Tibial nerve (tissue), 4 donors: ENCODE measurements at regions not wholly inside any gene's neighbourhood (a gene's known extent, or its start where the extent isn't known, plus 50 kb on each side); places are given as distances from the start of the nearest gene placed in this dataset.

Source experiments
- CTCF ChIP-seq, 5 experiments: fragments of 200-600 bp in 3 of 5; fragments of 450-650 bp in 2 of 5; sonication (generic) in 3 of 5; IDR thresholded peaks; one replicate each; pipeline ENCODE4 v1.5.1; 2016 to 2019; ENCODE audit warnings: antibody characterized with exemption in 5 of 5, mild to moderate bottlenecking in 3 of 5, moderate library complexity in 2 of 5
- EP300 ChIP-seq, 2 donors: sonication (generic); formaldehyde crosslinking; IDR thresholded peaks; one replicate each; pipeline ENCODE4 v1.6.1; 2017; ENCODE audit warnings: antibody characterized with exemption in 2 of 2, mild to moderate bottlenecking in 1 of 2
- POLR2A ChIP-seq, 2 donors: fragments of 450-650 bp; IDR thresholded peaks; one replicate each; pipeline ENCODE4 v1.6.1; 2017; ENCODE audit warnings: antibody characterized with exemption in 2 of 2, mild to moderate bottlenecking in 2 of 2, moderate library complexity in 2 of 2

- no peak for TF ChIP-seq CTCF (IDR thresholded peaks at IDR 0.05)
- TF ChIP-seq POLR2A (IDR thresholded peaks at IDR 0.05) = no peak
- no peak for TF ChIP-seq EP300 (IDR thresholded peaks at IDR 0.05)
These were observed 284.7 kb upstream of the CITED2 start for GRCh38 chr6:139659196-139659595.
